Femur (tissue), 1 donor: ENCODE measurements at regions not wholly inside any gene's neighbourhood (a gene's known extent, or its start where the extent isn't known, plus 50 kb on each side); places are given as distances from the start of the nearest gene placed in this dataset.
A peak's percentile ranks its signal among the peaks of the same experiment; 100 is the strongest.
"Not testable (repeated sequence)": the region's sequence is repeated elsewhere in the genome, so short reads cannot be mapped to it uniquely, and the experiment has no call there.

Experiments
- DNase-seq: peaks from one replicate; pipeline ENCODE4 v3.0.0-alpha.2; 2017

DNA sequence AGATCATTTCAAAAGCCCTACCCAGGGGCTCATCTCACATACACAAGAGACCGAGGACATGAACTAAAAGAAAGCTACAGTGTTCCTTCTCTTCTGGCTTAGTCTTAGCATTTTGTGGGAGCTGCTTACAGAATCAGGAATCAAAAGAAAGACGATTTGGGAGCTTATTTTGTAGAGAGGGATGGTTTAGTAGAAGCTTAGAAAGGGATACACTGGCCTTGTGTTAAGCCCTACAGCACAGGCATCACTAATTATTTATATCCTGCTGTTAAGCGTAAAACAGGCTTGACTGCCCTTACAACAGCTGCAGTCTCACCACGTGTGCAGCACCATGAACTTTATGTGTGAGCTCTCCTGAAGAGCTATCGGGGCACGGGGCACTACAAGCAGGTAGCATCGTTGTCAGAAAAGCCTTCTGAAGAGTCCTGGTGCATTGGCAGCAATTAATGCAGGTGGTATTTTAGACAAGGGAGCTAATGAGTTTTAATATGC is 798.3 kb downstream of the NXPH1 start:
- no peak for DNase-seq

DNA sequence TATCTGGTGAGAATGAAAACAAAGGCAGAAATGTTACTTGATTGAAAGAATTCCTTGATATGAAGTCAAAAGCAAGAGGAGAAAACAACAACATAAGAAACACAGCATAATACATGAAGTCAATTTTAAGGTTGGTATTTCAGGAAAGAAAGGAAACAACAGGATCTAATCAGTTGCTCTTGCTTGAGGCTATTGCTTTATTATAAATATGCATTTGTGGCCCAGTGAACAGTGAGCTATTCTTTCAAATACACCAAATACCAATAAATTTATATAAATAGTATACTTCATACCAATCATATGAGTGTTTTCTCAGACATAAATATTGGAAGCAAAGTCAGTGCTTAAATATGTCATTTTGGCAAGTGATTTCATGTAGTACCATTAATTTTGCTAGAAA is 806.6 kb downstream of the NXPH1 start:
- no peak for DNase-seq

DNA sequence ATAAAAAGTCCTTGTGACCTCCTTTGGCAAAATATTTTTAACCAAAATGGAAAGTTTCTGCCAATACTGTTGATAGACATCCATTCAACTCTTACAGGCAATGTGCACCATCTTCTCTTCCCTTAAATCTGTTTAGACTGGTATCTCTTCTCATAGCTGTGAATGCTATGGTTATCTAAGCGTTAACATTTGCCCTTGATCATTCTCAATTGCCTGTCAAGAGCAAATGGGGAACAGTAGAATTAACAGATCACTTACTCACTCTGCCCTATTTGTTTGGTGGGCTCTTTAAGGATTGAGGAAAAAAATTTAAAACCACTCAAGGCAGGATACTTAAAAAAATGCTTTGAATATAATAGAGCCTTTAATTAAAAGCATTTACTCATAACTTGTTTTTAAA is 808.4 kb downstream of the NXPH1 start:
- no peak for DNase-seq

DNA sequence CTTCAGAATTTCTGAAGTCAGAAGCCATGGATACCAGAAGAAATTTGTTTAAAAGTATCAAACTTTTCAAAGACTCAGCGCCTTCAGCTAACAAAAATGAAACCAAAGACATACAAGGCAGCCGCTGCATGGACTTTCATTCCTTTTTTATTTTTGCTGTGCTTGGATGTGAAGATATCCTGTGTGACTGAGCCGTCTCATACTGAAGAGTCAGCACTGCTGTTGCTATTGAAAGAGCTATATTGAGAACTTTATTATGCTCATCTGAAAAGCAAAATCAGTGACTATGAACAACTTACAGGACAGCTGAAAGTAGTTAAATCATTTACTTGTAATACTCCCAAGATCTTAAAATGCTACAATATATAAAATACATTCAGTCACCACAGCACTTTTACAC is 809.2 kb downstream of the NXPH1 start:
- DNase-seq, result no peak

DNA sequence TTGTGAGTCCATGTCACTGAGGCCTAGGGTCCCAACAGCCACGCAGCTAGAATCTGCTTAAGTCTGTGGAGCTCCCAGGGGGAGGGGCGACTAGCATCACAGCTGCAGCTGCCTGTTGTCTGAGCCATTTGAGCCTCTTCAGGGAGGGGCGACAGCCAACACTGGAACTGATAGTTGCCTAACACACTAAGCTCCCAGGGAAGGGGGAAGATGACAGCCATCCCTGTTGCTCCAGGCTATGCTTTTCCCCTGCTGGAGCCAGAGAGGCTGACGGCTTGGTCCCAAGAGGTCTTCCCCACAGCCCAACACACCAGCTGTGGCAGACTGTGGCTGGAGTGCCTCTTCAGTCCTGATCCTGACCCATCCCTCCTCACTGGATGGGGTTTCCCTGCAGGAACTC is 817.5 kb downstream of the NXPH1 start:
- DNase-seq, result no peak

DNA sequence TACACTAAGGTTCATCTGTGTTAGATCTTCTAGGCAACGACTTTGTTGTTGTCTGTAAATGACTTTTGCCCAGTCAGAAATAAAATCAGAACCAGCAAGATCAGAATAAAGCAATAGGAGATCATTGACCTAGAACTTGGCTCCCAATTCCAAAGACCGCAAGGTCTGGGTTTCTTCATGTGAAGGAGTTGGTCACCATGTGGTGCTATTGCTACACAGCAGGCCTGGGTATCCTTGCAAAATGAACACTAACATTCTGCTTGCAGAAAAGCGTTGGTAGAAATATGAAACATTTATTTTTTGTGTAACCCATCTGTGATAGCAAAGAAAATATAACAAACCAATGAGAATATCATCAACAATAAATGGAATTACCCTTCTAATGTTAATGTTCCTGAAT is 831.0 kb downstream of the NXPH1 start:
- DNase-seq, result no peak

DNA sequence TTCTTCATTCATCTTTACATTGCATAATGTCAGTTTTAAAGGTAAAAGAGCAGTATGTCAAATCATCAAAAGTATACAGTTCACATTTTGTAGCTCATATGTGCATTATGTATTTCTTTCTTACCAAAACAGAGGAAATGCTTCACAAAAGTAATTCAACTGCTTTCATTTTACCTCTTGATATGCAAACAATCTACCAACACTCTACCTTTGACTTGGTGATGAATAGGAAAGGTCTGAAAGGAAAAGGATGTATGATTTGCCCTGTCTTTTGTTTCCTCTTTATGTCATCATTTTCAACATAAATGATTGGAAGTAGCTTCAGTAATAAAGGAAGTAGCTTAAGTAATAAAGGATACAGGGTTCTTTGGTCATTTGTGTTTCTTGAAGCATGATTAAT is 846.7 kb downstream of the NXPH1 start:
- DNase-seq, result no peak

DNA sequence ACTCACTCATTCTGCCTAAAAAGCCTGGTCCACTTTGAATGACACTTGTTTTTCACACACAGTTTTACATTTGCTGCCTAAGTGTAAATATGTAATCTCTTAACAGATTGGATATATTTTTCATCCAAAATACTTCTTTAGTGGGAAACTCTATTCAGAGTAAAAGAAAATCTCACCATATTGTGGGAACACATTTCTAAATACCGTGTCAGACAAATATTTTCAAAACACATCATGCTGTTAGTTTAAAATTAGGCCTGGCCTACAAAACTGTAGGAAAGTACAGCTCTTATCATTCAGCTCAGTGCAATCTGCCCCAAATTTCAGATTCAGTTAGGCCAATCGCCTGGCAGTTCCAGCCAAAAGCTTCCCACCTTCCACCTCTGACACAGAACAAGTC is 849.8 kb downstream of the NXPH1 start:
- DNase-seq, result no peak

DNA sequence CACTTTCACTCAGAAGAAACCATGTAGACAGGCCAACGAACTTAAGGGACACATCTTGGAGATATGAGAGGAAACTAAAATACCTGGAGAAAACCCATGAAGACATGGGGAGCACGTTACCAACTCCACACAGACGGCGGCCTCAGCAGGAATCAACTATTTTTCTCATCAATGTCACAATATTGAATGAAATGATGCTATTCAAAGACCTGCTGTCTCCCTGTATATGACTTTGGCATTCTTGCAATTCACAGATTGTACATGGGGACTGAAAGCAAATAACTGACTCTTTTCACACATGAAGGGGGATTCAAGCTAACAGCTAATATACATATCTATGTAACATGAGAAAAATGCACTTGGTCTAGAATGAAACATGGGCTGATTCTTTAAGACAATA is 869.0 kb downstream of the NXPH1 start:
- no peak for DNase-seq

DNA sequence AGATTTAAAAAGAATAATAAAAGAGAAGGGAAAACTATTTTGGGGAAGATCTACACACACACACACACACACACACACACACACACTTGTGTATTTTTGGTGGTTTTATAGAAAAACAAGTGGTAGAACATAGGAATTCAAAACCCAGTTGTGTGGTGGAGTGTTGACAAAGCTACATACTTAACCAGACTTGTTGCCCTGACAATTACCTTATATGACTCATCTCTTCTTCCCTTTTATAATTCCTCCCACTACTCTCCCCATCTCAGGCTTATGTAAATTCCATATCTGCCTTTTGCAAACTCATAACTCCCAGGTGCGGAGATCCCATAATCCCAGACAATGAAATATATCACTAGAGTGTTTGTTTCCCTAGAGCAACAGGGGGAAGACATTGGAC is 873.7 kb downstream of the NXPH1 start:
- DNase-seq, result no peak

DNA sequence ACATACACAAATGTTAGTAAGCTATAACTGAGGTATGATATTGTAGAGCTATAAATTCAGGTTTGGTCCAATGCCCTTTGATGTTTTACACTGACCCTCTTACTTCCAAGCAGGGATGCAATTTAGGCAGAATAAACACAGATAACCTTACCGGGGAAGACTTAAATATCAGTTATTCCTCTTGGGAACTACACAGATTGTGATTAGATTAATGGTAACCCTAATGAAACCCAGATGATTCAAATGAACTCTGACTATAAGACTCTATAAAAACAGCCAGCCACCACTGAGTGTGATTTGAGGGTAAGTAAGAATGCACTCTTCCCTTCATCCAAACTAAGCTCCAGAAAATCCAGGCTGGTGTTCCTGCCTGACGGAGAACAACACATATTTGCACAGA is 891.1 kb downstream of the NXPH1 start:
- no peak for DNase-seq

DNA sequence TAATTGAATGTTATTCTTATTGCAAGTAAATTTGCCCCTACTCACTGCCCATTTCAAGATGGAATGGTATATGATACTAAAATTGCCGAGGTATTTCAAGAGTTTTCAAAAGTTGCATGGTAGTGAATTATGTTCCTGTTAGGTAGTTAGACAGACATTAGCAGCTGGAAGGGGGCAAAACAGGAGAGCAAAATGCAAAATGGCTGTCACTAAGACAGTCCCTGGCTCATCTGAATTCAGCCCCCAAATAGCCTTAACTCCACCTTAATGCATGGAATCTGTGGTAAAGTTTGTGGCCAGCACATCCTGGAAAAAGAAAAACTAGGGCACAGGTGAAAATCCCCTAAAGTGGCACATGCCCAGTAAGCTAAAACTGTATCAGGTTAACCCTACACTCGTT is 894.9 kb downstream of the NXPH1 start:
- no peak for DNase-seq

DNA sequence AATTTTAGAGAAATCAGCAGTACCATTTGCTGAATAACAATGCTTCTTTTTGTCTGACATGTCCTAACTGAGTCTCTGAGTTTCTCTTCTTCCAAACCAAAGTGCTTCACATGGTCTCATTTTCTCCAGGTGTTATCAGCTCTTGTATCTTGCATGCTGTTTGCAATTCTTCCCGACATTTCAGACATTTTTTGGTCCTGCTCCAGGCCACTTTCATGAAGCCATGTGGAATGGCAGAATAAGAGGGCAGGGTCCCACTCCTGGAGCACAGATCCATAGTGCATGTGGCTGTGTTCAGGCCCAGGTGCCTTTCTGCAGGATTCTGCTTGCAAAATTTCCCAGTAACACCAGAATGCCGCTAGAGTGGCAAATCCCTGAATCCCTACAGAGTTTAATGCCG is 916.2 kb downstream of the NXPH1 start:
- no peak for DNase-seq

DNA sequence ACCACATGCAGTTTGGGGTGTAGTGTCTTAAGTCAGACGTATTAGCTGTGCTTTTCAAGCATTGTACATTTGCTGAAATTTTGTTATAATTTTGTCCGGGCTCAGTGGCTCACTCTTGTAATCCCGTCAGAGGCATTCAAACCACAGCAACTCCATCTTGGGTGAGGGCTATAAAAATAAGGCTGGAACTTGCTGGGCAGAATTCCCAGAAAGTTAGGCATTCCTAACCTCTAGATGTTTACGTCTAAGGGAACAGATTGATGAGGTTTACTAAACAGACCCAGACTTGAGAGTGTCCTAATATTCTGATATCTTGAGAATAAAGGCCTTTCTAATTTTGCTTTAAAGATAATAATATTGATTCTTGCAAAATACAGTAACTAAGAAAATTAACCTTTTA is 957.8 kb downstream of the NXPH1 start:
- no peak for DNase-seq

DNA sequence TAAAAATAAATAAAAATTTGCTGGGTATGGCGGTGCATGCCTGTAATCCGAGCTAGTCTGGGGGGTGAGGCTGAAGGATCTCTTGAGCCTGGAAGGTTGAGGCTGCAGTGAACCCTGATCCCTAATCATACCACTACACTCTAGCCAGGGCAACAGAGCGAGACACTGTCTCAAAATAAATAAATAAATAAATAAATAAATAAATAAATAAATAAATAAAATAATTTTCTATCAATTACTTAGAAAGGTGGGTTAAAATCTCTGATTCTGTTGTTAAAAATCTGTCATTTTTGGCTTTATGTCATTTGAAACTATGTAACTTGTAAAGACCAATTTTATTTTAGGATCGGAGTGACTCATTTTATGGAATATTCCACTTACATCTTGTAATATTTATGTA is 958.6 kb downstream of the NXPH1 start:
- DNase-seq, result no peak

DNA sequence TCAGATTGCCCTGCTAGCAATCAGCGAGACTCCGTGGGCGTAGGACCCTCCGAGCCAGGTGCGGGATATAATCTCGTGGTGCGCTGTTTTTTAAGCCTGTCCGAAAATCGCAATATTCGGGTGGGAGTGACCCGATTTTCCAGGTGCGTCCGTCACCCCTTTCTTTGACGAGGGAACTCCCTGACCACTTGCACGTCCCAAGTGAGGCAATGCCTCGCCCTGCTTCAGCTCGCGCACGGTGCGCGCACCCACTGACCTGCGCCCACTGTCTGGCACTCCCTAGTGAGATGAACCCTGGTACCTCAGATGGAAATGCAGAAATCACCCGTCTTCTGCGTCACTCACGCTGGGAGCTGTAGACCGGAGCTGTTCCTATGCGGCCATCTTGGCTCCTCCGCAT is 971.0 kb downstream of the NXPH1 start:
- DNase-seq, result not testable (repeated sequence)

DNA sequence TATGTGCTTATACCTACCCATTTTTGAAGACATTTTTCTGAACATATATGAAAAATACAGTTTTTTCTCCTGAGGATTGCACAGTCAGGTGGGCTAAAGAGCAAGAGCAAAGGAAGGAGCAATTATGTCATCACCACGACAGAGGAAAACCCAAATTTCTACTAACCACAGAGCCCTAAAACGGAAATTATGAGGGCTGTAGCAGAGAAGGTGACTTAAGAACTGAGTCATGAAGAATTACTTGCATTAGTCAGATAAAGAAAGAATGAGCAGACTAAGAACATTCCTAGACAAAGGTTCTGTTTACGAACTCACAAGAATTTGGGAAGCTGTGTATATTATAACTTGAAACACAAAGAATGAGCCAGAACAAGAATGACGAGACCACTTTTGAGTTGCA is 974.4 kb downstream of the NXPH1 start:
- DNase-seq, result no peak

DNA sequence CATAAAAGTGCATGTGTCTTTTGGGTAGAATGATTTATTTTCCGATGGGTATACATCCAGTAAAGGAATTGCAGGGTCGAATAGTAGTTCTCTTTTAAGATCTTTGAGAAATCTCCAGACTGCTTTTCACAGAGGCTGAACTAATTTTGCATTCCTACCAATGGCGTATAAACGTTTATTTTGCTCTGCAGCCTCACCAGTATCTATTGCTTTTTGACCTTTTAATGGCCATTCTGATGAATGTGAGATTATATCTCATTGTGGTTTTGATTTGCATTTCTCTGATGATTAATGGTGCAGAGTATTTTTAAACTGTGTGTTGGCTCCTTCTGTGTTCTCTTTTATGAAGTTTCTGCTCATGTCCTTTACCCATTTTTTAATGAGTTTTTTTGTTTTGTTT is 1020.1 kb downstream of the NXPH1 start:
- DNase-seq, result no peak

DNA sequence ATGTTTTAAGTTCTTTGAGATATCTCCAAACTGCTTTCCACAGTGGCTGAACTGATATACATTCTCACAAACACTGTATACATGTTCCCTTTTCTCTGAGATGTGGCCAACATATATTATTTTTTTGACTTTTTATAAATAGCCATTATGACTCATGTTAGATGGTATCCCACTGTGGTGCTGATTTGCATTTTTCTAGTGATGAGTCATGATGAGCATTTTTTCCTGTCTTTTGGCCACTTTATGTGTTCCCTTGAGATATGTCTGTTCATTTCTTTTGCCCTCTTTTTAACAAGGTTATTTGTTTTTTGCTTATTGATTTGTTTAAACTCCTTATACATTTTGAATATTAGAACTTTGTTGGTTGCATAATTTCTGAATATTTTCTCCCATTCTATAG is 1055.1 kb downstream of the NXPH1 start:
- DNase-seq, result no peak

DNA sequence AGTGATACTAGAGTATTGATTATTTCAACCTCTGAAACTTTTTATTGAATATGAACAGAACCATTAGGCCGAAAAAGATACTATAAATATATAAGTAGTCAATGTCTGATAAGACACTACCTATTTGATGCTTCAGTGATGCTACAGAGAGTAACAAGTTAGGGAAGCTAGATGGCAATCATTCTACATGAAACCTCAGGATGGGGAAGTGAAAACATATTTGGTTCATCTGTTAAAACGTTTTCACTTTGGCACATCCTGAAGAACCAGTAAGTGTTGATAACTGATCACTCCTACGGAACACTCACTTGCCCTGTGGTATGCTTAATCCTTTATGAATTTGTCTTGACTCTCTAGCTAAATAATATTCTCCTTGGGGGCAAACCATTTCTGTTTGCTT is 1064.9 kb downstream of the NXPH1 start:
- DNase-seq, result no peak

DNA sequence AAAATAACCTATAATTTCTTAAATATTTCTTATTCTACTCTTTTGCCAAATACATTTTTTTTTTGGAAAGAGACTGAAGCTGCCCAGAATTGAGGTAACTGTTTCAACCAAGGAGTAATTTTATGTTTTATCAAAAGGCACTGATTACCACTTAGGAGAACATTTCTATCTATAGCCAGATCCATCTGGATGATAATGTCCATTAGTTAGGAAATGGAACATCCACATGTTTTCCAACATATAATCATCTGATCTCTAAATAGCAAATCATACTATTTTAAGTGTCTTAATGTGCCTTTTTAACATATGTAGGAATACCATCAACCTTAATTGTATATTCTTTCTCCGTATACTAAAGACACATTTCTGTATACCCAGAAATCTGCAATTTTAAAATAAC is 1068.9 kb downstream of the NXPH1 start:
- no peak for DNase-seq

DNA sequence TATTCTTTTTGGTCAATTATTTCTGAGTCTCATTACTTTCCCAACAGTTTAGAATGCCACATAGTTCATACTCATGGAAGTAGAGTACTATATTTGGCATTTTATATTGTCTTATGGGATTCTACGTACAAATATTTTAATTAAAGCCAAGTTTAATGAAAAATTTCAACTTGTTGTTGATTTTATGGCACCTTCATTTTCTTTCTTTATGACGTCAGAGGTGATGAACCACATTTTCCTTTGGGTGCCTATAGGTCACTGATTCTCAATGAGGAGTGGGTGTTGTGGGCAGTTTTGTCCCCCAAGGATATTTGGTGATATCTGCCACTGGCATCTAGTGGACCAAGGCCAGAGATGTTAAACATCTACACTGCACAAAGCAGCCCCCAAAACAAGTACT is 1071.3 kb downstream of the NXPH1 start:
- DNase-seq, result no peak

DNA sequence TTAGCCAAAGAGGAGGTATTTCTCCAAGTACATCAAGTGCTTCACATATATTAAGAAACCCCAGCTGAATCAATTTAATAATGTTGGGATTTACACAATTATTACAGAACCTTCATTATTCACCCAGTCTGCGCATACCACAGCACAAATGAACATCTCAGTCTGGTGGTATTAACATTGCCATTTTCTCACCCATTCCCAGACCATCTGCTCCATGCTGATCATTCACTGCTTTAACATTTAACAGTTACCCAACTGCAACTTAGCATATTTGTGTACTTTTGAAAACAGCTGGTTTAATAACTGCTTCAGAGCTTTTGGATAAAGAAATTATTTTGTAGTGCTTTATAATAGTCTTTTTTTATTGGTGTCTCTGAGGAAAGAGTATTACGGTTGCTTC is 1072.1 kb downstream of the NXPH1 start:
- no peak for DNase-seq

DNA sequence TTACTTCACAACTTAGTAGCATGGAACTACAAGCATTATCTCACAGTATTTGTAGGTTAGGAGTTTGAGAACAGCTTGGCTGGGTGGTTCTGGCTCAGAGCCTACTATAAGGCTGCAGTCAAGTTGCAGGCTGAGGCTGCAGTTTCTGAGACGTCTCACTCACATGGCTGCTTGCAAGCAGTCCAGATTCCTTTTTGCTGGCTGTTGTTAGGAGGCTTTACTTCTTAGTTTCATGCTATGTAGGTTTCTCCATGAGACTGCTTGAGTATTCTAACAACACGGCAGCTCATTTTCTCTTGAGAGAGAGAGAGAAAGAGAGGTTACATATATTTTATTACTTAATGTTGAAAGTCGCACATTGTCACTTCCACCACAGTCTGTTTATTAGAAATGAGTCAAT is 1073.9 kb downstream of the NXPH1 start:
- DNase-seq, result peak; percentile 52

DNA sequence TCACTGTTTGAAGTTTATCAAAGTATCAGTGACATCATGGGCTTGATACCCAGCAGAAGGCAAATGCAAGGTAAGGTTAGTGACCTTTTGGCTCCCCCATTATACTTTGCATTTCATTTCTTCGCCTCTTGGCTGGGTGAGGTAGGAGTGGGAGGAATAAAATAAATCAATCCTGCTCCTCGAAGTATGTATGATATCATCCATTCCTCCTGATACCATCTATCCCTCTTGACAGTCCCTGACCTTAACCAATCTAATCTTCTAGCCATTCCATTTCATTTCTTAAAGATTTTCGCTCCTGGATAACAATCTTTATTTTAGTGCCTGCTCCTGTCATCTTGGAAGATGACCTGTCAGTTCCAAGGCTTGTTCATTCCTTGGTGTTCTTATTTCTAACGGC is 1083.3 kb downstream of the NXPH1 start:
- DNase-seq, result no peak

DNA sequence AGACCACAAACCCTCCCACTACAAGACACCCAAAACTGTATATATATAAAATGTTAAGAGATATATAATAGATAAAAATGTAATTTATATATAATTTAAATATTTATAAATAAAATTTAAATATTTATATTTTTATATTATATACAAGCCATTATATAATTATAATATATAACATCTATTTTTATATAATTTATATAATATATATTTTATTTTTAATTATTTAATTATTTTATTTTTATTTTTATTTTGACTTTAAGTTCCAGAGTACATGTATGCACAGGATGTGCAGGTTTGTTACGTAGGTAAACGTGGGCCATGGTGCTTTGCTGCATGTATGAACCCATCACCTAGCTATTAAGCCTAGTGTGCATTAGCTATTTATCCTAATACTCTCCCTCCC is 1090.2 kb downstream of the NXPH1 start:
- DNase-seq, result no peak
